ENCODE measurements at regions not wholly inside any gene's neighbourhood (a gene's known extent, or its start where the extent isn't known, plus 50 kb on each side); places are given as distances from the start of the nearest gene placed in this dataset.

DNA sequence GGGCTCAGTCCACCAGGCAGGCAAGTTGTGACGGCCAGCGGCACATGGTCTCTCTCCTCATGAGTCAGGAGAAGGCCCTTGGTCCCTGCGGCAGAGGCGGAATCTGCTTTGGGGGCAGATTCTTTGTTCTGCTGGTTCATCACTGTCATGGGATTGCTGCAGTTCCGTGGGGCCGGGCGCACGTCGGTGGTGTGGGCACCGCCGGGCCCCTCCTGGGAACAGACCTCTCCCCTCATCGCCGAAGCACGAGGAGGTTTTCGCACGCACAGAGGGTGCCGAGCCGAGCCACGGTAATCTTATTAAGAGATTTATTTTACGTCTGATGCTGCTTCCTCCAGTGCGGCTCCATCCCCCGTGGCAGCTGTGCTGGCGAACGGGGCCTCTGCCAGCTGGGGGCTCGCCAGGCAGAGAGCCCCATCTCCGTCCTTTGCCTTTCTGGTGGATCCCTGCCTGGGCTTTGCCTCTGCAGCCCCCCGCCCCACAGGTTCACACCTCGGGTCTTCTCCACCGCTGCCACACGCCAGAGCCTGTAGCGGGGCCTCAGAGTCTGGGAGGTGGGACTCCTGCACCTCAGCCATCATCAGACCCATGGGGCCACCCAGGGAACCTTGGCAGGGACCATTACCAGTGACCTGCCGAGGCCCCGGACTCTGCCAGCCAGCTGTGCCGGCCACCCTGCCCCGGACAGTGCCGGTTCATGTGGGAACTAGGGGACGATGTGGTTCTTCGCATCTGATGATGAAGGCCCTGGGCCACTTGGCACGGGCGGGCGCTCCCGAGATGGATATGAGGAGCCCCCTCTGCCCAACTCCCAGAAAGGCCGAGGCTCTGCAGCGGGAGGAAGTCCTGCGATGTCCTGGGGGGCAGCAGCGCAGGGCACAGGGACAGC is 86.7 kb upstream of the NKX1-1 start:
- CTCF ChIA-PET = no interaction called here
- intact Hi-C loops (cut with micrococcal nuclease) = no loop called here
- H3K36me3 ChIP-seq (replicated peaks in 1 of 2; ENCODE audit: control extremely low read depth in 1 of 2, control insufficient read depth in 1 of 2, extremely low read depth in 1 of 2, insufficient read depth in 2 of 2, low read length in 1 of 2) = no peaks in the 10 kb centered on the region
- H3K27me3 ChIP-seq (replicated peaks in 1 of 4; ENCODE audit: control extremely low read depth in 1 of 4, control insufficient read depth in 3 of 4, insufficient read depth in 4 of 4, low read length in 3 of 4) = peaks cover 0 to 3% (median 0%) of the 10 kb centered on the region in 4 experiments
- ATAC-seq (ENCODE audit: low read depth) (no peak), DNase-seq (no peak)
- no peaks in the 10 kb centered on the region for H3K79me2 ChIP-seq (ENCODE audit: control insufficient read depth, insufficient read depth, low read length)
- no peaks in the 10 kb centered on the region for H3K4me1 ChIP-seq (ENCODE audit: control insufficient read depth in 2 of 2, insufficient read depth in 2 of 2, low read length in 2 of 2)
- no peaks in the 10 kb centered on the region for H4K20me1 ChIP-seq (ENCODE audit: control insufficient read depth, insufficient read depth, low read length, poor library complexity, severe bottlenecking)
- no peaks in the 10 kb centered on the region for H3K9me3 Mint-ChIP-seq (ENCODE audit: insufficient read depth)
- H3K4me3 Mint-ChIP-seq = no peak overlapping the region
- H3K9ac ChIP-seq (ENCODE audit: low read length) = no peak overlapping the region
- TF ChIP-seq, protein P1, sequence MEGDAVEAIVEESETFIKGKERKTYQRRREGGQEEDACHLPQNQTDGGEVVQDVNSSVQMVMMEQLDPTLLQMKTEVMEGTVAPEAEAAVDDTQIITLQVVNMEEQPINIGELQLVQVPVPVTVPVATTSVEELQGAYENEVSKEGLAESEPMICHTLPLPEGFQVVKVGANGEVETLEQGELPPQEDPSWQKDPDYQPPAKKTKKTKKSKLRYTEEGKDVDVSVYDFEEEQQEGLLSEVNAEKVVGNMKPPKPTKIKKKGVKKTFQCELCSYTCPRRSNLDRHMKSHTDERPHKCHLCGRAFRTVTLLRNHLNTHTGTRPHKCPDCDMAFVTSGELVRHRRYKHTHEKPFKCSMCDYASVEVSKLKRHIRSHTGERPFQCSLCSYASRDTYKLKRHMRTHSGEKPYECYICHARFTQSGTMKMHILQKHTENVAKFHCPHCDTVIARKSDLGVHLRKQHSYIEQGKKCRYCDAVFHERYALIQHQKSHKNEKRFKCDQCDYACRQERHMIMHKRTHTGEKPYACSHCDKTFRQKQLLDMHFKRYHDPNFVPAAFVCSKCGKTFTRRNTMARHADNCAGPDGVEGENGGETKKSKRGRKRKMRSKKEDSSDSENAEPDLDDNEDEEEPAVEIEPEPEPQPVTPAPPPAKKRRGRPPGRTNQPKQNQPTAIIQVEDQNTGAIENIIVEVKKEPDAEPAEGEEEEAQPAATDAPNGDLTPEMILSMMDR (IDR thresholded peaks at IDR 0.05) = no peak
- no peak for TF ChIP-seq EZH2 (IDR thresholded peaks at IDR 0.05; ENCODE audit: borderline replicate concordance, insufficient read depth, low read depth, low read length, poor library complexity, severe bottlenecking)
- POLR2A ChIA-PET = no interaction called here
- 83% methylated on average over 46 of the region's 46 CpGs for WGBS (ENCODE audit: insufficient coverage)
- peaks cover 0 to 23% (median 0%) of the 10 kb centered on the region in 3 donors for H3K9me3 ChIP-seq (ENCODE audit: control extremely low read depth in 1 of 3, control insufficient read depth in 2 of 3, insufficient read depth in 1 of 3, low read length in 2 of 3)
- peaks cover 9% of the 10 kb centered on the region for H3K27me3 Mint-ChIP-seq
- H3K27ac ChIP-seq (ENCODE audit: low read length in 2 of 2) = no peak overlapping the region
- H3K27ac Mint-ChIP-seq = no peak overlapping the region
- no peak overlapping the region for H3K4me2 ChIP-seq (replicated peaks; ENCODE audit: low read depth, low read length, poor library complexity, severe bottlenecking)
- no peak overlapping the region for H2AFZ ChIP-seq (ENCODE audit: insufficient read depth, low read depth, low read length, poor library complexity, severe bottlenecking)
- H3K4me1 Mint-ChIP-seq = no peaks in the 10 kb centered on the region
- no peak overlapping the region for H3K4me3 ChIP-seq (ENCODE audit: control extremely low read depth in 1 of 5, extremely low read depth in 1 of 5, insufficient read depth in 1 of 5, low read depth in 2 of 5, low read length in 4 of 5)

GRCh38 chr4:1492142-1492457 is 85.9 kb upstream of the NKX1-1 start:
- TF ChIP-seq, protein P1 (IDR thresholded peaks at IDR 0.05) = no peak
- no peak for TF ChIP-seq EZH2 (IDR thresholded peaks at IDR 0.05; ENCODE audit: borderline replicate concordance, insufficient read depth, low read depth, low read length, poor library complexity, severe bottlenecking)
- Mint-ChIP-seq H3K27ac (no peak overlapping the region), H3K27me3 (peaks cover 9% of the 10 kb centered on the region), H3K9me3 (ENCODE audit: insufficient read depth) (no peaks in the 10 kb centered on the region), H3K4me1 (no peaks in the 10 kb centered on the region), H3K4me3 (no peak overlapping the region)
- Histone ChIP-seq H3K4me2 (replicated peaks; ENCODE audit: low read depth, low read length, poor library complexity, severe bottlenecking) (no peak overlapping the region), H4K20me1 (ENCODE audit: control insufficient read depth, insufficient read depth, low read length, poor library complexity, severe bottlenecking) (no peaks in the 10 kb centered on the region), H3K4me1 (ENCODE audit: control insufficient read depth in 2 of 2, insufficient read depth in 2 of 2, low read length in 2 of 2) (no peaks in the 10 kb centered on the region), H3K9ac (ENCODE audit: low read length) (no peak overlapping the region), H3K27ac (ENCODE audit: low read length in 2 of 2) (no peak overlapping the region), H2AFZ (ENCODE audit: insufficient read depth, low read depth, low read length, poor library complexity, severe bottlenecking) (no peak overlapping the region), H3K4me3 (ENCODE audit: control extremely low read depth in 1 of 5, extremely low read depth in 1 of 5, insufficient read depth in 1 of 5, low read depth in 2 of 5, low read length in 4 of 5) (no peak overlapping the region), H3K36me3 (replicated peaks in 1 of 2; ENCODE audit: control extremely low read depth in 1 of 2, control insufficient read depth in 1 of 2, extremely low read depth in 1 of 2, insufficient read depth in 2 of 2, low read length in 1 of 2) (no peaks in the 10 kb centered on the region), H3K9me3 (ENCODE audit: control extremely low read depth in 1 of 3, control insufficient read depth in 2 of 3, insufficient read depth in 1 of 3, low read length in 2 of 3) (peaks cover 0 to 29% (median 0%) of the 10 kb centered on the region in 3 donors), H3K79me2 (ENCODE audit: control insufficient read depth, insufficient read depth, low read length) (no peaks in the 10 kb centered on the region), H3K27me3 (replicated peaks in 1 of 4; ENCODE audit: control extremely low read depth in 1 of 4, control insufficient read depth in 3 of 4, insufficient read depth in 4 of 4, low read length in 3 of 4) (peaks cover 0 to 3% (median 0%) of the 10 kb centered on the region in 4 experiments)
- CTCF ChIA-PET = no interaction called here
- ATAC-seq (ENCODE audit: low read depth) (no peak), DNase-seq (no peak)
- intact Hi-C loops (cut with micrococcal nuclease) = no loop called here
- WGBS (ENCODE audit: insufficient coverage) = 90% methylated on average over 5 of the region's 5 CpGs
- POLR2A ChIA-PET = no interaction called here
